ENCODE measurements at regions not wholly inside any gene's neighbourhood (a gene's known extent, or its start where the extent isn't known, plus 50 kb on each side); places are given as distances from the start of the nearest gene placed in this dataset.

DNA sequence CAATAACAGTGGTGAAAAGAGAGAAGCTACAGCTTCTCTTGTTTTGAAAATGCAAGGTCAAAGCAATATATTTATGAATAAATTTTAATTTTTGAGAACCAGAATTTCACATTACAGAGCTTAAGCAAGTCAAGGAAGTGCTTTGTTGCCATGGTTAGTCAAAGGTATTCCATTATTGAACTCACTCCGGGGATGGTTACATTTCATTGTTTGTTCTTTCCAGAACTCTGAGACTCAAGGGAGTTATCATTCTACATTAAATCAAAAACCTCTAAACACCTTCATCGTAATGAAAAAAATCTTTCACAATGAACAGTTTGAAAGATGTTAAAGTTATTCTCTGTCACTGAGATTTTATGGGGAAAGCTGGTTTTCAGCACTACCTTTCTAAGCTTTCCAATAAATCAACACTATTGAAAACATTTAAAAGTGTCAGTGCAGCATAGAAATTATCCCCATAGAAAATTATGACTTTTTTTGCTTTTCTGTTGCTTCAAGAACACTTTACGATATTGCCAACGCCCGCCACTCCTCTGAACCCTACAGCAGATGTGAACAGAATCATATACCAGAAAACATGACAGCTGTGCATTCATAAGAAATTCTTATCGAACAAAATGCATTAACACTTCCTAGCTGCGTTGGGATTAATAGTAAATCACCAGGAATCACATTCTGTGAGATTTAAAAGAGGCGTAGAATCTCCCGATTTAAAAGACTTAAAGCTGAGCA is 83.0 kb downstream of the OTOL1 start:
- Histone ChIP-seq H2AFZ (ENCODE audit: low read length) (no peak overlapping the region), H4K8ac (replicated peaks; ENCODE audit: insufficient read length, low read depth, low read length) (no peak overlapping the region), H2BK12ac (ENCODE audit: insufficient read length, low read depth, low read length) (no peak overlapping the region), H3K14ac (ENCODE audit: insufficient read depth, low read length) (no peak overlapping the region), H3K9ac (ENCODE audit: extremely low read depth, insufficient read length, low read length) (no peak overlapping the region), H2BK15ac (ENCODE audit: low read depth, low read length) (no peak overlapping the region), H4K5ac (ENCODE audit: insufficient read length, low read depth, low read length) (no peak overlapping the region), H3K4me1 (ENCODE audit: insufficient read depth, low read length) (no peaks in the 10 kb centered on the region), H2AK5ac (ENCODE audit: insufficient read length, low read length) (no peak overlapping the region), H3K23ac (ENCODE audit: insufficient read length, low read depth, low read length) (no peak overlapping the region), H3K56ac (ENCODE audit: insufficient read length, low read depth, low read length) (no peak overlapping the region), H3K23me2 (ENCODE audit: insufficient read length, low read depth, low read length, poor library complexity, severe bottlenecking) (no peaks in the 10 kb centered on the region), H4K20me1 (ENCODE audit: control insufficient read depth, insufficient read depth, insufficient read length) (no peaks in the 10 kb centered on the region), H3K27me3 (ENCODE audit: insufficient read depth, low read length) (no peaks in the 10 kb centered on the region), H3K18ac (ENCODE audit: insufficient read length, low read depth, low read length) (no peak overlapping the region), H3K27ac (ENCODE audit: insufficient read length, low read depth, low read length) (no peak overlapping the region), H3T11ph (ENCODE audit: low read length) (no peak overlapping the region), H4K91ac (ENCODE audit: insufficient read length, low read depth, low read length) (no peak overlapping the region), H2BK20ac (ENCODE audit: low read depth, low read length, poor library complexity, severe bottlenecking) (peak overlapping the region; percentile 45), H2BK120ac (ENCODE audit: low read depth, low read length, poor library complexity, severe bottlenecking) (no peak overlapping the region), H3K9me3 (ENCODE audit: control insufficient read depth, low read depth, low read length) (no peaks in the 10 kb centered on the region), H2BK5ac (ENCODE audit: insufficient read length, low read length) (no peak overlapping the region), H3K4me2 (ENCODE audit: insufficient read depth, insufficient read length, low read length) (no peak overlapping the region), H3K79me1 (ENCODE audit: insufficient read depth, low read depth, low read length, poor library complexity, severe bottlenecking) (no peaks in the 10 kb centered on the region), H3K79me2 (ENCODE audit: insufficient read depth, low read length) (no peaks in the 10 kb centered on the region), H3K4ac (ENCODE audit: low read depth, low read length) (no peak overlapping the region)
- TF ChIP-seq, protein P1, sequence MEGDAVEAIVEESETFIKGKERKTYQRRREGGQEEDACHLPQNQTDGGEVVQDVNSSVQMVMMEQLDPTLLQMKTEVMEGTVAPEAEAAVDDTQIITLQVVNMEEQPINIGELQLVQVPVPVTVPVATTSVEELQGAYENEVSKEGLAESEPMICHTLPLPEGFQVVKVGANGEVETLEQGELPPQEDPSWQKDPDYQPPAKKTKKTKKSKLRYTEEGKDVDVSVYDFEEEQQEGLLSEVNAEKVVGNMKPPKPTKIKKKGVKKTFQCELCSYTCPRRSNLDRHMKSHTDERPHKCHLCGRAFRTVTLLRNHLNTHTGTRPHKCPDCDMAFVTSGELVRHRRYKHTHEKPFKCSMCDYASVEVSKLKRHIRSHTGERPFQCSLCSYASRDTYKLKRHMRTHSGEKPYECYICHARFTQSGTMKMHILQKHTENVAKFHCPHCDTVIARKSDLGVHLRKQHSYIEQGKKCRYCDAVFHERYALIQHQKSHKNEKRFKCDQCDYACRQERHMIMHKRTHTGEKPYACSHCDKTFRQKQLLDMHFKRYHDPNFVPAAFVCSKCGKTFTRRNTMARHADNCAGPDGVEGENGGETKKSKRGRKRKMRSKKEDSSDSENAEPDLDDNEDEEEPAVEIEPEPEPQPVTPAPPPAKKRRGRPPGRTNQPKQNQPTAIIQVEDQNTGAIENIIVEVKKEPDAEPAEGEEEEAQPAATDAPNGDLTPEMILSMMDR (conservative IDR thresholded peaks at IDR 0.05): no peak
- Mint-ChIP-seq H3K4me3 (no peak overlapping the region), H3K36me3 (ENCODE audit: insufficient read depth in 1 of 3, low read depth in 3 of 3) (no peaks in the 10 kb centered on the region), H3K4me1 (peaks cover 7 to 12% of the 10 kb centered on the region in 2 experiments; a peak in 3 of 4 replicates), H3K27me3 (ENCODE audit: low read depth) (no peaks in the 10 kb centered on the region), H3K9me3 (no peaks in the 10 kb centered on the region), H3K27ac (no peak overlapping the region)
- WGBS (ENCODE audit: extremely low coverage, insufficient read length, low lambda C conversion rate): no CpG with 5 or more reads among the region's 9 CpGs
- no peak for DNase-seq

All from H9 (cell line).